GM18511 (cell line): ENCODE measurements at regions not wholly inside any gene's neighbourhood (a gene's known extent, or its start where the extent isn't known, plus 50 kb on each side); places are given as distances from the start of the nearest gene placed in this dataset.

Source experiments
- ATAC-seq: cut with Tn5 transposase; IDR thresholded peaks from one replicate; pipeline ENCODE4 v1.9.1; 2021; ENCODE audit warnings: mild to moderate bottlenecking, moderate library complexity; ENCODE audit not compliant: unreplicated experiment

DNA sequence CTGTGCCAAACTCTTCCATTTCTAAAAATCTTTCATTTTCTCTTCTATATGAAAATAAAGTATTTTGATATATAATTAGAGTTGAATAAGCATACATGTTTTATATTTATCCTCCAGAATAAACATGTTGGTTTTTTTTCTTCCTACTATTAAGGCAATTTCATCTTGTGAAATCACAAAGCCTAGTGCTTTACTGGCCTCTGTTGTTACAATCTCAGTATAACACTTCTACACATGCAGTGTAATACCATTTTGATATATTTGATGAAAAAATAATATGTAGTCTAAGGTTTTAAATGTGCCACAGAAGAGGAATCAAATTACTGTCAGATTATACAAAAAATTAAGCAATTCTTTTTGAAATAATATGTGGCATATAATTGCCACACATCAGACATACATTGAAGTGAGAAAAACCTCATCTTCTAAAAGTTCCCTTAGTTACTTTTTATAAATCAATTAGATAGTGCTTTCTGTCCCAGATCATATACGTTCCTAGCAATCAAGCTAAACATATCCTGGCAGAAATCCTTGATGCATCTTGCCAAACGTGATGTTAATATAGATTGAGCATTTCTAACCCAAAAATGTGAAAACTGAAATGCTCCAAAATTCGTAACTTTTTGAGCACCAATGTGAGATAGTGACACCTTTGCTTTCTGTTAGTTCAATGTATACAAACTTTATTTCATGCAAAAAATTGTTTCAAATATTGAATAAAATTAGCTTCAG is 225.1 kb upstream of the MANEA start:
- no peak for ATAC-seq

DNA sequence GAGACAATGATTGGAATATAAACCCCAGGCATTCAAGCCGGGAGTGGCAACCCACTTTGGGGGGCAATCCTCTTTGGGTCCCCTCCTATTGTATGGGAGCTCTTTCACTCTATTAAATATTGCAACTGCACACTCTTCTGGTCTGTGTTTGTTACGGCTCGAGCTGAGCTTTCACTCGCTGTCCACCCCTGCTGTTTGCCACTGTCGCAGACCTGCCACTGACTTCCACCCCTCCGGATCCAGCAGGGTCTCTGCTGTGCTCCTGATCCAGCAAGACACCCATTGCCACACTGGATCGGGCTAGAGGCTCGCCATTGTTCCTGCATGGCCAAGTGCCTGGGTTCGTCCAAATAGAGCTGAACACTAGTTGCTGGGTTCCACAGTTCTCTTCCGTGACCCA is 222.8 kb upstream of the MANEA start:
- no peak for ATAC-seq

DNA sequence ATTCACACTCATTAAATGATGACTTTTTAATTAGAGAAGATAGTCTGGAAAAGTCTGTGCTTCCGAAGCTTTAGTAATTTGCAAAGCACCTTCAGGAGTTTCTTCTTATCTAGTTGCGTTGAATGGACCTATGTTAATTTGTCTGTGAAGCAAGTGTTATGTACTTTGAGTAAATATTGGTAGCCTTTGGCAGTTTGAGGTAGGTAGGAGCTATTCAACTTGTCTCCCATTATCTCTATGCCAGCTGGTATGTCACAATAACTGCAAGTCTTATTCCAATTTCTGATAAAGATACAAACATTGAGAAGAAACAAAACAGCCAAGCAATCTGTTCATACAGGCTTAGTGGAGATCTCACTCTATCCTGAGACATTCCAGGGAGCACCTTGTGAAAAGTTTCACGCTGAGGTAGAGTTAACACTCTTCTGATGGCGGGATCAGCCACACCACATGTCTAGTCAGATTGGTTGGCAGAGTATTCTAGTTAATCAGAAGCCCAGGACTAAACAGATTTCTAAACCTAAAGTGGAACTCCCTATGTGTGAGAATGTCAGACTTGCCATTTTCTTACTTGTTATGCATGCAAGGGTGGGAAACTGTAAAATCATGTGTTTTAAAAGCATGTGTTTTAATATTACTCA is 219.8 kb upstream of the MANEA start:
- no peak for ATAC-seq

DNA sequence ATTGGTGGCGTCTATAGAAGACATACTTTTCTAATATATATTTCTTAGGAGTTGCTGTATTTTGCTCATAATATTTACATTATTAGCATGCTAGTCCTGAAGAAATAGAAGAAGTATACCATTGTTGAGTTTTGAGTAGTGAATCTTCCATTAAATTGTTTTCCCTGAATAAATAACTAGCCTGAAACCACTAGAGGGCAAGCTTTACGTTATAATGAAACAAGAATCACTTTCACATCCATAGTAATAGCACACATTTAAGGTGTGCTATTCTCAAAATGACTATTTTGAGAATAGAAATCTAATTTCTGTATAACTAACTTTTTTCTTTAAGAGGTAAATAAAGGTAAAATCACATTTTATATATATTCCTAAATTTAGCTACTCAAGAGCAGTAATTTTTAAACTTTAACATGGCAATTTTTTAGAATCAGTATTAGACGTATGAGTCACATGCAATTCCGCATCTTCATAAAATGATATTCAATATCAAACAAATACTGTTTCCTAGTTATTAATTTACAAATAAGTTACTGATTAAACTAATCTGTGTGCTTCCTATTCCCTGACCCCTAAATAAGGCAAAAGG is 213.2 kb upstream of the MANEA start:
- ATAC-seq = peak; percentile 96

DNA sequence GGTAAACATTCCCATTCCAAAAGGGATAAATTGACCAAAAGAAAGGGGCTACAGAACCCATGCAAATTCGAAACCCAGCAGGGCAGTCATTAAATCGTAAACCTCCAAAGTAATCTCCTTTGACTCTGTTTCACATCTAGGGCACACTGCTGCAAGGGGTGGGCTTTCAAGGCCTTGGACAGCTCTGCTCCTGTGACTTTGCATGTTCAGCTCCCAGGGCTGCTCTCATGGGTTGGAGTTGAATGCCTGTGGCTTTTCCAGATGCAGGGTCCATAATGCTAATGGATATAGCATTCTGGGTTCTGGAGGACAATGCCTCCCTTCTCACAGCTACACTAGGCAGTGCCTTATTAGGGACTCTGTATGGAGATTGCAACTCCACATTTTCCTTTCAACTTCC is 211.9 kb upstream of the MANEA start:
- ATAC-seq = no peak

DNA sequence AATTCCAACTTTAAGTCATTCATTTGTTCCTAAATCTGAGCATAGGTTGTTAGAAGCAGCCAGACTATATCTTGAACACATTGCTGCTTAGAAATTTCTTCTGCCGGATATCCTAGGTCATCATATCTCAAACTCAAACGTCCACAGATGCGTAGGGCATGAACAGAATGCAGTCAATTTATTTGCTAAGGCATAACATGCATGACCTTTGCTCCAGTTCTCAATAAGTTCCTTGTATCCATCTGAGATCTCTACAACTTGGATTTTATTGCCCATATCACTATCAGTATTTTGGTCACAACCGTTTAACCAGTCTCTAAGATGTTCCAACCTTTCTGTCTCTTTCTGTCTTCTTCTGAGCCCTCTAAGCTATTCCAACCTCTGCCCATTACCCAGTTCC is 210.9 kb upstream of the MANEA start:
- no peak for ATAC-seq

DNA sequence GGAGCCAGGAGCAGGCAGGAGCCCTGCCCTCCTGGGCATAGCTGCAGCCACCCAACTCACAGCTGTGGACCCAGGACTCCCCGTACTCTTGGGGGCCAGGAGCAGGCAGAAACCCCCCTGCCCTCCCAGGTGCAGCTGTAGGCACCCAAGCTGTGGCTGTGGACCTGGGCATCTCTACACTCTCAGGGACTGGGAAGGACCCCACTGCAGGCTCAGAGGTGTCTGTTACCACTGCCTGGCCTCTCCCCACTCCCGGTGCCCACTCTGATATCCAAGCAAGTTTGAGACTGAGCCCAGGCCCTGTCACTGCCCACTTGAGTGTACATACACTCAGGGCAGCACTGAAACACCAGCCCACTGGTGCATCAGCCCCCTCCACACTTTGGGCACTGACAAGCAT is 193.5 kb upstream of the MANEA start:
- ATAC-seq = no peak

DNA sequence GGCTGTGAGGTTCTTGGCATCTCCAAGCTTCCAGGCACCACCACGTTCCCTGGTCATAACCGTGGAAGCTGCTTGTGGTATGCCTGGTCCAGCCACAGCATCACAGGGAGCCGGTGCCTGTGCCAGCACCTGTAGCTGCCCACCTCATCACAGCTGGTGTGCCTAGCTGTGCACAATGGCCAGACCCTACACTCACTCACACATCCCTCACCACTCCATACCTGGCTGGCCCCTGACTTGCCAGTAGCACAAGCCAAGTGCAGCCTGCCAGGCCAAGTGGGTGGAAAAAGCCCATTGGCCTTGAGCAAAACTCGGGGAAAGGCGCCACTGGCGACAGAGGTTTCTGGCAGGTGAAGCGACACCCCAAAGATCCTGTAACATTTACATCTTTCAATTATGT is 192.3 kb upstream of the MANEA start:
- no peak for ATAC-seq

DNA sequence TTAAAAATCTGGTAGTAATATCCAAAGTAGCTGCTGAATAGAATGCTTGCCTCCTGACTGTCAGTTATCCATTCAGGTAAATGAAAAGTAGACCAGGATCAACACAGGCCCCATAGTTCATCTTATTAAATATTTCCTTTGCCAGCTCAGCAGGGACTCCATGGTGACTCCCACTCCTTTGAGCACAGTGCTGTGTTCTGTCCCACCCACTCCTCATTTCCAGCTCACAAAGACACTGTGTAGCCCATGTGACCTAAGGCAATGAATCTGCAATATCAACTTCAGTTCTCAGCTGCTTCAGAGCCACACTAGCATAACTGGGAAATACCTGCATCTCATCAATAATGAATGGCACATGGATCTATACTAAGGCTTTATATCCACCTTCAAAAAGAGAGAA is 189.5 kb upstream of the MANEA start:
- no peak for ATAC-seq

DNA sequence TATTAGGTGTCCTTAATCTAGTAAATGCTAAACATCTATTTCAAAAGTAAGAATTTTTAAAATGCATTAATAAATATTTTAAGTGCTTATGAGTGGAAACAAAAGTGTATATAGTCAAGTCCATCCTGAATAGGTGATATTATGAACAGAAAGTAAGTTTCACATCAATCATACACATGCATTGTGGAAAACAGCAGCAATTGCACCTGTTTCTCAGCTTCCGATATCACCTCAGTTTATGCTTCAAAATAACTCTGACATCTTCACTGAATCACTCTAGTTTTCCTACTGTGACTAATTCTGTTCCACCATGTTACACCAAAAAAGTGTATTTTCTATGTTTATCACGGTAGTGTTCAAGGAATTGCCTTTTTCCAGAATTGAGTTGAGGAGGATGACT is 172.6 kb upstream of the MANEA start:
- no peak for ATAC-seq

DNA sequence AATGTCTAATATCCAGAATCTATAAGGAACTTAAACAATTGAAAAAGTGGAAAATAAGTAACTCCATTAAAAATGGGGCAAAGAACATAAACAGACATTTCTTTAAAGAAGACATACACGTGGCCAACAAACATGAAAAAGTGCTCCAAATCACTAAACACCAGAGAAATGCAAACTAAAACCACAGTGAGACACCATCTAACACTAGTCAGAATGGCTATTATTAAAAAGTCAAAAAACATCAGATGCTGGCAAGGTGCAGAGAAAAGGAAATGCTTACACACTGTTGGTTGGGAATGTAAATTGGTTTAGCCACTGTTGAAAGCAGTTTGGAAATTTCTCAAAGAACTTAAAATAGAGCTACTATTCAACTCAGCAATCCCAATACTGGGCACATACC is 169.2 kb upstream of the MANEA start:
- no peak for ATAC-seq

DNA sequence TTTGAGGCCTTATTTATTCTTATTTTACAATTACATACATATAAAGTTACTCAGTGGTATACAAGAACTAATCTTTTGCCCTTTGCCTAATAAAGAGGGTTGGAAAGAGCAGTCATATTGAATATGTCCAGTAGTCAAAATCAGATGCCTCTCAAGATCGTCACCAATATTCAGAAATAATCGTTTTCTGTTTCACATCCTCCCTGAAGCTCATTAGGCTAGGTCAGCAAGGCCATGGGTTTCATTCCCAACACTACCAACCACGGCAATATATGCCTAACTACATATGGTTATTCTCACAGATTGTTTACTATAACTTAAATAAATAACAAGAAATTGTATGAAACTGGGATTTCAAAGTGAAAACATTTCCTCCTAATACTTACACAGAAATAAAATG is 167.2 kb upstream of the MANEA start:
- ATAC-seq = no peak

DNA sequence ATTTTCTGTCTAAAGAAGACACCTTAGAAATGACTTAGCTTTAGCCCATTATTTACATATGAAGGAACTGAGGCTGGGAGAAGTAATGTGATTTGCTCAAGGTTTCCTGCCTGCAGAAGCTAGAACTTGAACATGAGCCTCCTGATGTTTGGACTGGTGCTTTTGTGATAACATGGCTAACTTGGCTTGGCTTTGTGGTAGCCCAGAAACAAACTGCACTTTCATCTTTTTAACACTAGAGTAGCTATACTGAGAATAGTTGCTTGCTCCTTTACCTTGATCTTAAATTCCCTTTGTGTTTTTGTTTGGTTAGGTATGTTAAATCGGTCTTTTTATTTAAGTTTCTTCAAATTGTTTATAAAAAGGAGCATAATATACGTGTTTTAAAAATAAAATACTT is 163.5 kb upstream of the MANEA start:
- ATAC-seq = no peak

DNA sequence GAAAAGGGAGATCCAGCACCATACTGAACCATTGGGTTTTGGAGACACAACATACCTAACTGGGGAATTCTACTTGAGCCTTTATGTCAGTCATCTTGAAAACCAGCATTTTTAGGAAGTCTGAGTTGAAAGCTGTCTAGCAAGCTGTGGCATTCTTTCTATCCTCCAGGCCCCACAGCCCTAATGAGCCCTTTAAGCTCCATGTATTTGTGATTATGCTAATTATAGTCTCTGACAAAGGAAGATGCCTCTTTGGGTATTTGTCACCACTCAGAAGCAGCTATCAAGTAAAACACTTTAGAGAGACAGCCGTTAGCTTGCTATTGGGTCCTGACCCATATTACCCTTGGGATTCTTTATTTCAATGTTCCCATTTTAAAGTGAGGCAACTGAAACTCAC is 159.5 kb upstream of the MANEA start:
- no peak for ATAC-seq

DNA sequence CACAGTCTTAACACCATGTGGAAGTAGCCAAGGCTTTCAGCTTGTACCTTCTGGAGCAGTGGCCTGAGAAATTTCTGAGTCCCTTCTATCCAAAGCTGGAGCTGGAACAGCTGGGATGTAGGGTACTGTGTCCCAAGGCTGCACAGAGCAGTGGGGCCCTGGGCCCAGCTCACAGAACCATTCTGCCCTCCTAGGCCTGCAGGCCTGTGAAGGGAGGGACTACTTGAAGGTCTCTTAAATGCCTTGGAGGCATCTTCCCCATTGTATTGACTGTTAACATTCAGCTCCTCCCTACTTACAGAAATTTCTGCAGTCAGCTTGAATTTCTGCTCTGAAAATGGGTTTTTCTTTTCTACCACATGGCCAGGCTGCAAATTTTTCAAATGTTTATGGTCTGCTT is 156.5 kb upstream of the MANEA start:
- ATAC-seq = no peak

DNA sequence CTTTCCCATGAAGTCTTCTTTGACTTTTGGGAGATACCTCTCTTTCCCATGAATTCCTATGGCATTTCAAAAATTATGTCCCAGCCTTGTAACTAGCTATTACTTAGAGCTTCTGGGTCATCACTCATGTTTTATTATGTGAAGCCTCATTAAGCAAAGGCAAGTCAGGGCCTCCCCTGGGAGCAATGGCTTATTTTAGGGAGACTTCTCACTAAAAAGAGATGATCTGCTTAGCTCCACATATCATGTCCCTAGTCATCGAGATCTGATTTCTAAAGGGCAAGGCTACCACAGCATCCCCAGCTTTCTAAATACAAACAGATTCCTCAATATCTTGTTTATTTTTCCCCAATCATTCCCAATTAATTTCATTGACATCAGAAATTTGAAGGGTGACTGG is 154.0 kb upstream of the MANEA start:
- ATAC-seq = no peak

DNA sequence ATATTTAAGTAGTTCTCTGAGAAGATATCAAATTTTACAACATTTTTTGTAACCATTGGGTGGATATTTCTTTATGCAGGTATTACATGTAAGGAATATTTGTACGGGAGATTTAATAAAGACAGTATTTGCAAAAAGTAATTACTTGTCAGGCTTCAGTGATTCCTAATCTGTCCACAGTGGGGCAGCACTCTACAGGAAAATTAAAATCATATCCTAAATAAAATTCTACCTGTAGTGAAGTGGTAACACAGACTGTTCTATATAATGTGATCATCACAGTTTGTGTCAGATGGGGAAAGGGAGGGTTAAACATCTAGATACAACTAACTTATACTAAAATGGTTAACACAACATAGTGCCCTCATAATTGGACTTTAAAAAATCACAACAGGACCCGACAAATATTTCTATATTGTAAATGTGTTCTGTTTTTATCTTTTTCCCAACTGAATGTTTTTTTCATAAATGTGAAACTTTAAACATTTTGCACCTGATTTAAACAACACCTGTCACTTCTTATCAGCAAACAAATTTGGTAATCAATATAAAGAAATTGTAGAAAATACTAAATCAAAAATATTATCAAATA is 145.6 kb upstream of the MANEA start:
- peak; percentile 79 for ATAC-seq

DNA sequence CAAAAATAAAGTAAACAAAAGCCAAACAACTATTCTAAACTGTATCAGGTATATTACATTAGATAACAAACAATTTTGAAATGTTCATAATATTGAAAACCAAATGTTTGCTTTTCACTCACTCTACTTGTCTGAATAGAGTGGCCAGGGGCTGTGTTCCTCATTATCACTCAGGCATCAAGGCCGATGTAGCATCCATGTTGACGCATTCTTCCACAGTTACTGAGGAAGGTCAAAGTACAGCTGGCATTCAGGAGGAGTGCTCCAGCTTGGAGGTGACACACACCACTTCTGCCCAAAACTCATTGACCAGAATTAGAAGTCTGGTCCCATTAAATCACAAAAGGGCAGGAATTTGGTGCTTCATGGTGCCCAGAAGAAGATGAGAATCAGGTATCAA is 137.6 kb upstream of the MANEA start:
- ATAC-seq = no peak

DNA sequence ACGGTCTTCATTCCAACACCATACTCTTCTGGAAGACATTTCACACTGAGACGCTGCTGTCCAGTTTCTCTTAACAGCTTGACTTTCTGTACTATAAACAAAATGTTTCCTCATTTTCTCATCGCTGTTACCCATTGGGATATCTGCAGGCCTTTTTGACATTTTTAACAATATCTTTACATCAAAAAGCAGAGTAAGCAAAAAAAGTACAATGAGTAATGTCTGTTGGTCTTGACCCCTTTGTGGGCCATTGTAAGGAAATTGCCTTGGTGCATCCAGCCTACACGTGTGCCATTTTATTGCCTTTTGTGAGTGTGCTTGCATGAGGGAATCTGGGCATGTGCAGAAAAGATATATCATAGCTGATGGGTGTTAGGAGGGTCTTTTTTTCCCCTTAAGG is 129.1 kb upstream of the MANEA start:
- ATAC-seq = no peak

DNA sequence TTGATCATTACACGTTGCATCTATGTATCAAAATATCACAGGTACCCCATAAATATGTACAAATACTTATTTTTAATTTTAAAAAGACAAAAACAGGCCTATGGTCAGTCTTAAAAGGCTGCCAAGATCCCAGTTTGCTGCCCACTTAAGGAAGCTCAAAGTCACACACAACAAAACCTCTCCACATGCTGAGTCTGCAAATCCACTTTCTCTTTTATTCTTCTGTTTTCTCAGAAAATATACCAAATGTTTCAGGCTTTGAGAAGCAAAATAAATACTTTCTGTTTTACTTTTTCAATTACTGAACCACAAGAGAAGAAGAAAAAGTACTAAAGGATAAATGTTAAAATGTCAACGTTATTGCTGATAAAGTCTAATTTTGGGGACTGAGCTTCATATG is 107.8 kb upstream of the MANEA start:
- ATAC-seq = no peak

DNA sequence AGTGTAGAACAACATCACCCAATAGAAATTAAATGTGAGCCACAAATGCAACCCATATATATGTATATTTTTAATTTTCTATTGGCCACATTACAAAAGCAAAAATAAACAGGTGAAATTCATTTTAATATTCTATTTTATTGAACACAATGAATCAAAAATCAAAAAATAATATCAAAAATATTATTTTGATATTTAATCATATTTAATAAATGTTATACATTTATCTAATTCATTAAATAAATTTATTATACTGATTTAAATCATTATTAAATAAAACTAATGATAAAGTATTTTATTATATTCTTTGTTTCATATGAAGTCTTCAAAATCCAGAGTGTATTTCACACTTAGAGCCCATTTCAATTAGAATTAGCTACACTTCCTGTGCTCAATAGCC is 98.4 kb upstream of the MANEA start:
- ATAC-seq = no peak

DNA sequence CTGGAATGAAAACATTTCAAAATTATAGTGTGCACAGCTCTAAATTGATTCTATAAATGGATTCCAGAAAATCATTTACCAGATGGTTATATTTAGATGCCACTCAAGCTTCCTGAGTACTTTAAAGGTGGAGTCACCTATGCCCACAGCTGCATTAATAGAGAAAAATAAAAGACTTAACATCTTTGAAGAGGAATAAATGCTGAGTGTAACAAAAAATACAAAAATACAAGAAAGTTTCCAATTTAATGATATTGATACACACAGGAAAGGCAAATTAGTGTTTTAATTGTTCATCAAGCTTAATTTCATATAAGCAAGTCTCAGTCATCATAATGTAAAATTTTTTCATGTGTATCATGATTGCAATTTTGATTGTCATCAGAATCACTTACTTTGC is 89.5 kb upstream of the MANEA start:
- no peak for ATAC-seq
